OCI-LY1 (cell line): ENCODE measurements at regions not wholly inside any gene's neighbourhood (a gene's known extent, or its start where the extent isn't known, plus 50 kb on each side); places are given as distances from the start of the nearest gene placed in this dataset.

Source experiments
- H2AFZ ChIP-seq: fragments of 200-600 bp; sonication (generic), shearing (Covaris generic); 2 replicates; pipeline ENCODE4 v1.6.0; 2014; ENCODE audit warnings: antibody characterized with exemption, mild to moderate bottlenecking, low read length
- H3F3A ChIP-seq: fragments of 200-600 bp; sonication (generic), shearing (Covaris generic); 2 replicates; pipeline ENCODE4 v1.6.0; 2014; ENCODE audit warnings: mild to moderate bottlenecking, antibody characterized with exemption, low read length, moderate library complexity; ENCODE audit not compliant: insufficient read depth
- H3K27ac ChIP-seq: fragments of 200-600 bp; sonication (generic); 2 replicates; pipeline ENCODE4 v1.5.1; 2014; ENCODE audit warnings: low read length, mixed run types, mild to moderate bottlenecking, low read depth; ENCODE audit not compliant: poor library complexity, severe bottlenecking
- H3K27me3 ChIP-seq: fragments of 200-600 bp; sonication (generic); 2 replicates; pipeline ENCODE4 v1.6.0; 2014; ENCODE audit warnings: antibody characterized with exemption, mild to moderate bottlenecking, low read length, moderate library complexity; ENCODE audit not compliant: insufficient read depth
- H3K36me3 ChIP-seq: fragments of 200-600 bp; sonication (generic); 2 replicates; pipeline ENCODE4 v1.6.1; 2014; ENCODE audit warnings: mild to moderate bottlenecking, antibody characterized with exemption, low read length, moderate library complexity, mixed read lengths; ENCODE audit not compliant: insufficient read depth
- H3K4me1 ChIP-seq: fragments of 200-600 bp; sonication (generic); 2 replicates; pipeline ENCODE4 v1.5.1; 2014; ENCODE audit warnings: mild to moderate bottlenecking, low read length, moderate library complexity; ENCODE audit not compliant: insufficient read depth, severe bottlenecking
- H3K4me2 ChIP-seq: fragments of 200-600 bp; sonication (generic), shearing (Covaris generic); 2 replicates; pipeline ENCODE4 v1.6.1; 2014; ENCODE audit warnings: low read length
- H3K4me3 ChIP-seq: fragments of 200-600 bp; sonication (generic); 2 replicates; pipeline ENCODE4 v1.5.1; 2014; ENCODE audit warnings: low read length, low read depth, mild to moderate bottlenecking, mixed read lengths; ENCODE audit not compliant: poor library complexity, severe bottlenecking
- H3K79me2 ChIP-seq: fragments of 200-600 bp; shearing (Covaris generic); 2 replicates; pipeline ENCODE4 v1.6.1; 2016; ENCODE audit warnings: mixed run types, low read length, mixed read lengths; ENCODE audit not compliant: insufficient read depth
- H3K9ac ChIP-seq: fragments of 200-600 bp; sonication (generic), shearing (Covaris generic); 2 replicates; pipeline ENCODE4 v1.6.1; 2014; ENCODE audit warnings: mild to moderate bottlenecking, low read length, mixed read lengths
- H3K9me2 ChIP-seq: fragments of 200-600 bp; sonication (generic), shearing (Covaris generic); 2 replicates; pipeline ENCODE4 v1.6.1; 2014; ENCODE audit warnings: low read depth, mild to moderate bottlenecking, low read length, mixed read lengths
- H3K9me3 ChIP-seq: fragments of 200-600 bp; shearing (Covaris generic); 2 replicates; pipeline ENCODE4 v1.6.1; 2014; ENCODE audit warnings: low read length, mixed read lengths
- H4K20me1 ChIP-seq: fragments of 200-600 bp; sonication (generic), shearing (Covaris generic); 2 replicates; pipeline ENCODE4 v1.6.0; 2016; ENCODE audit warnings: mild to moderate bottlenecking, low read length; ENCODE audit not compliant: insufficient read depth
- CTCF ChIP-seq: fragments of 200-600 bp; sonication (generic), shearing (Covaris generic); IDR thresholded peaks from 2 replicates; pipeline ENCODE4 v1.5.1; 2017; ENCODE audit warnings: mild to moderate bottlenecking, antibody characterized with exemption, low read length, moderate library complexity, mixed read lengths
- EZH2 ChIP-seq: fragments of 200-600 bp; sonication (generic), shearing (Covaris generic); IDR thresholded peaks from 2 replicates; pipeline ENCODE4 v1.8.0; 2017; ENCODE audit warnings: borderline replicate concordance, mixed run types, mild to moderate bottlenecking, antibody characterized with exemption, low read length, moderate library complexity, mixed read lengths

DNA sequence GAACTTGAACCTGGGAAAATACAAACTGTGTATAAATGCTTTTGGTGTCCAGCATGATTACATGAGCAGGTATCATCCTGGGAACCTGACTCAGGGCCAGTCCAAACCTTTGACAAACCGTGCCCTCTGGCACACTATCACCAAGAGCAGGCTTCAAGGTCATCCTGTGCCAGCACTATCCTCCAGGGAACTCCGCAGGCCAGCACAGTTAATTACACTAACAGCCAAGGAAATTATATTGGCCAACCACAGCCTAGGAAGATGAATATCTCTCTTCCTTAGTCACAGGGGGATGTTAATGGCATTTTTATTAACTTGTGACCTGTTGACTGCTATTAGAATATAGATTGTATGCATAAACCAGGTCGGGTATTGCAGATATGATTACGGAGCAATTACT, 262.0 kb downstream of the TUSC7 start:
- Histone ChIP-seq H3K4me3 (no peak overlapping the region), H2AFZ (no peak overlapping the region), H3K36me3 (no peaks in the 10 kb centered on the region), H3K27ac (no peak overlapping the region), H4K20me1 (no peaks in the 10 kb centered on the region), H3K9me3 (no peaks in the 10 kb centered on the region), H3K9me2 (no peaks in the 10 kb centered on the region), H3K79me2 (no peaks in the 10 kb centered on the region), H3K9ac (no peak overlapping the region), H3K4me1 (no peaks in the 10 kb centered on the region), H3K4me2 (no peak overlapping the region), H3K27me3 (no peaks in the 10 kb centered on the region), H3F3A (no peaks in the 10 kb centered on the region)
- TF ChIP-seq EZH2 = no peak
- no peak for TF ChIP-seq CTCF

GRCh38 chr3:116974702-116975101, 265.1 kb downstream of the TUSC7 start:
- Histone ChIP-seq H3K9ac (no peak overlapping the region), H2AFZ (no peak overlapping the region), H3K4me1 (no peaks in the 10 kb centered on the region), H4K20me1 (no peaks in the 10 kb centered on the region), H3F3A (no peaks in the 10 kb centered on the region), H3K4me3 (no peak overlapping the region), H3K36me3 (no peaks in the 10 kb centered on the region), H3K79me2 (no peaks in the 10 kb centered on the region), H3K4me2 (no peak overlapping the region), H3K9me3 (no peaks in the 10 kb centered on the region), H3K9me2 (no peaks in the 10 kb centered on the region), H3K27ac (no peak overlapping the region), H3K27me3 (no peaks in the 10 kb centered on the region)
- TF ChIP-seq CTCF (no peak), EZH2 (no peak)

GRCh38 chr3:116977441-116977840, 267.9 kb downstream of the TUSC7 start:
- H3K27ac ChIP-seq = no peak overlapping the region

More at GRCh38 chr3:116977441-116977840, 267.9 kb downstream of the TUSC7 start:
- Histone ChIP-seq H3K4me3 (no peak overlapping the region), H3K36me3 (no peaks in the 10 kb centered on the region), H2AFZ (no peak overlapping the region), H3K79me2 (no peaks in the 10 kb centered on the region), H3K9me2 (no peaks in the 10 kb centered on the region), H3K27me3 (no peaks in the 10 kb centered on the region), H3F3A (no peaks in the 10 kb centered on the region), H3K4me2 (no peak overlapping the region), H3K9ac (no peak overlapping the region), H3K9me3 (no peaks in the 10 kb centered on the region), H4K20me1 (no peaks in the 10 kb centered on the region), H3K4me1 (no peaks in the 10 kb centered on the region)
- no peak for TF ChIP-seq CTCF
- no peak for TF ChIP-seq EZH2
